ENCODE measurements at regions not wholly inside any gene's neighbourhood (a gene's known extent, or its start where the extent isn't known, plus 50 kb on each side); places are given as distances from the start of the nearest gene placed in this dataset.
"Not testable (repeated sequence)": the region's sequence is repeated elsewhere in the genome, so short reads cannot be mapped to it uniquely, and the experiment has no call there.

GRCh38 chr10:22158426-22158825, 59.4 kb downstream of the EBLN1 start:
- no peak for DNase-seq

GRCh38 chr10:22156750-22157149, 61.1 kb downstream of the EBLN1 start:
- no peak for DNase-seq

GRCh38 chr10:22152403-22152802, 65.4 kb downstream of the EBLN1 start:
- no peak for DNase-seq

GRCh38 chr10:22150842-22151241, 67.0 kb downstream of the EBLN1 start:
- no peak for DNase-seq

- DNase-seq: no peak
Measured at GRCh38 chr10:22148961-22149360, 68.9 kb downstream of the EBLN1 start.

- DNase-seq: not testable (repeated sequence)
Measured at GRCh38 chr10:22145873-22146272, 71.9 kb downstream of the EBLN1 start.

GRCh38 chr10:22137542-22137941, 80.3 kb downstream of the EBLN1 start:
- DNase-seq: no peak

- no peak for DNase-seq
Measured at GRCh38 chr10:22135591-22135990, 82.2 kb downstream of the EBLN1 start.

GRCh38 chr10:22133749-22134624, 83.8 kb downstream of the EBLN1 start:
- DNase-seq: no peak

GRCh38 chr10:22130824-22131223, 87.0 kb downstream of the EBLN1 start:
- not testable (repeated sequence) for DNase-seq

GRCh38 chr10:22129612-22130011, 88.2 kb downstream of the EBLN1 start:
- not testable (repeated sequence) for DNase-seq

- not testable (repeated sequence) for DNase-seq
Measured at GRCh38 chr10:22121181-22121580, 96.6 kb downstream of the EBLN1 start.

GRCh38 chr10:22120072-22120471, 97.7 kb downstream of the EBLN1 start:
- not testable (repeated sequence) for DNase-seq

- not testable (repeated sequence) for DNase-seq
Measured at GRCh38 chr10:22119575-22119974, 98.2 kb downstream of the EBLN1 start.

GRCh38 chr10:22111705-22112104, 106.1 kb downstream of the EBLN1 start:
- no peak for DNase-seq

GRCh38 chr10:22111260-22111659, 106.6 kb downstream of the EBLN1 start:
- DNase-seq: no peak

- no peak for DNase-seq
Measured at GRCh38 chr10:22110761-22111160, 107.1 kb downstream of the EBLN1 start.

- no peak for DNase-seq
Measured at GRCh38 chr10:22105270-22105669, 101.7 kb upstream of the DNAJC1 start.

- no peak for DNase-seq
Measured at GRCh38 chr10:22103701-22104470, 100.4 kb upstream of the DNAJC1 start.

GRCh38 chr10:22097696-22098095, 94.2 kb upstream of the DNAJC1 start:
- no peak for DNase-seq

GRCh38 chr10:22091260-22091659, 87.7 kb upstream of the DNAJC1 start:
- DNase-seq: not testable (repeated sequence)

GRCh38 chr10:22087402-22087738, 83.8 kb upstream of the DNAJC1 start:
- no peak for DNase-seq

GRCh38 chr10:22086730-22087401, 83.3 kb upstream of the DNAJC1 start:
- DNase-seq: peak; percentile 66

- not testable (repeated sequence) for DNase-seq
Measured at GRCh38 chr10:22079921-22080320, 76.4 kb upstream of the DNAJC1 start.

Measured in NCI-H1105 (cell line).